Breast epithelium (tissue), 4 donors: ENCODE measurements at regions not wholly inside any gene's neighbourhood (a gene's known extent, or its start where the extent isn't known, plus 50 kb on each side); places are given as distances from the start of the nearest gene placed in this dataset.

Experiments used
- DNase-seq, 2 donors: peaks; one replicate each; pipeline ENCODE4 v3.0.0-alpha.2; 2019; ENCODE audit warnings: low spot score in 2 of 2
- H3K27ac ChIP-seq, 2 donors: fragments of 200-600 bp; sonication (generic) in 1 of 2; one replicate each; pipeline ENCODE4 v1.5.1; 2016 to 2019; ENCODE audit warnings: mild to moderate bottlenecking in 1 of 2
- H3K27me3 ChIP-seq, 2 donors: fragments of 200-600 bp; sonication (generic) in 1 of 2; one replicate each; pipeline versions ENCODE4 v1.5.1 to v1.6.0; 2017 to 2019; ENCODE audit warnings: control low read depth in 1 of 2, mild to moderate bottlenecking in 1 of 2
- H3K36me3 ChIP-seq: fragments of 200-600 bp; one replicate; pipeline ENCODE4 v1.5.1; 2019
- H3K4me1 ChIP-seq, 2 donors: fragments of 200-600 bp; sonication (generic); one replicate each; pipeline ENCODE4 v1.5.1; 2016 to 2019; ENCODE audit warnings: control low read depth in 1 of 2
- H3K4me3 ChIP-seq, 3 donors: fragments of 200-600 bp; sonication (generic); 1 replicate in 2 of 3; 2 replicates in 1 of 3; pipeline ENCODE4 v1.5.1; 2016 to 2019; ENCODE audit warnings: mild to moderate bottlenecking in 3 of 3, moderate library complexity in 2 of 3
- H3K9me3 ChIP-seq, 2 donors: fragments of 200-600 bp; sonication (generic) in 1 of 2; one replicate each; pipeline ENCODE4 v1.5.1; 2016 to 2019; ENCODE audit warnings: control low read depth in 1 of 2
- CTCF ChIP-seq, 3 donors: fragments of 450-650 bp; IDR thresholded peaks; one replicate each; pipeline ENCODE4 v1.5.1; 2016 to 2017; ENCODE audit warnings: antibody characterized with exemption in 3 of 3, mild to moderate bottlenecking in 3 of 3, moderate library complexity in 3 of 3
- POLR2A ChIP-seq: fragments of 450-650 bp; IDR thresholded peaks from one replicate; pipeline ENCODE4 v1.6.1; 2016; ENCODE audit warnings: antibody characterized with exemption, mild to moderate bottlenecking, moderate library complexity
- POLR2AphosphoS5 ChIP-seq, 3 donors: sonication (generic); formaldehyde crosslinking; IDR thresholded peaks; one replicate each; pipeline ENCODE4 v1.6.1; 2017; ENCODE audit warnings: antibody characterized with exemption in 3 of 3
- intact Hi-C: fragments of 100-400 bp; cut with DNase I; formaldehyde crosslinking; loops from one replicate; pipeline ENCODE4 v1.15.1; 2023; ENCODE audit warnings: low total_unique reads

GRCh38 chr3:117252651-117253050 lies 543.1 kb downstream of the TUSC7 start:
- TF ChIP-seq POLR2A (no peak), CTCF (IDR thresholded peaks at IDR 0.05) (no peak), POLR2AphosphoS5 (IDR thresholded peaks at IDR 0.05) (no peak)
- no peak overlapping the region for H3K4me3 ChIP-seq
- H3K27ac ChIP-seq, result no peak overlapping the region
- H3K27me3 ChIP-seq, result no peaks in the 10 kb centered on the region
- H3K4me1 ChIP-seq, result no peaks in the 10 kb centered on the region
- no peak for DNase-seq
- H3K36me3 ChIP-seq, result no peaks in the 10 kb centered on the region
- intact Hi-C loops, result no loop called here
- no peaks in the 10 kb centered on the region for H3K9me3 ChIP-seq

GRCh38 chr3:117253636-117254035 lies 544.1 kb downstream of the TUSC7 start:
- no peak for DNase-seq

GRCh38 chr3:117254985-117255384 lies 545.4 kb downstream of the TUSC7 start:
- Histone ChIP-seq H3K9me3 (no peaks in the 10 kb centered on the region), H3K4me1 (no peaks in the 10 kb centered on the region), H3K27ac (no peak overlapping the region), H3K36me3 (no peaks in the 10 kb centered on the region), H3K4me3 (no peak overlapping the region), H3K27me3 (no peaks in the 10 kb centered on the region)
- no peak for TF ChIP-seq POLR2A
- TF ChIP-seq CTCF (IDR thresholded peaks at IDR 0.05), result no peak
- TF ChIP-seq POLR2AphosphoS5 (IDR thresholded peaks at IDR 0.05), result no peak
- intact Hi-C loops, result no loop called here
- no peak for DNase-seq

More at GRCh38 chr3:117253636-117254035, 544.1 kb downstream of the TUSC7 start:
- H3K27me3 ChIP-seq, result no peaks in the 10 kb centered on the region
- intact Hi-C loops, result no loop called here
- H3K4me1 ChIP-seq, result no peaks in the 10 kb centered on the region
- H3K9me3 ChIP-seq, result no peaks in the 10 kb centered on the region
- no peak overlapping the region for H3K4me3 ChIP-seq
- no peaks in the 10 kb centered on the region for H3K36me3 ChIP-seq
- H3K27ac ChIP-seq, result no peak overlapping the region
- TF ChIP-seq POLR2A (no peak), POLR2AphosphoS5 (IDR thresholded peaks at IDR 0.05) (no peak), CTCF (IDR thresholded peaks at IDR 0.05) (no peak)

GRCh38 chr3:117255736-117256135 lies 546.2 kb downstream of the TUSC7 start:
- no peaks in the 10 kb centered on the region for H3K4me1 ChIP-seq
- no peak overlapping the region for H3K4me3 ChIP-seq
- DNase-seq, result no peak
- no peaks in the 10 kb centered on the region for H3K9me3 ChIP-seq
- H3K36me3 ChIP-seq, result no peaks in the 10 kb centered on the region
- no peak overlapping the region for H3K27ac ChIP-seq
- H3K27me3 ChIP-seq, result no peaks in the 10 kb centered on the region
- intact Hi-C loops, result no loop called here
- TF ChIP-seq CTCF (IDR thresholded peaks at IDR 0.05) (no peak), POLR2A (no peak), POLR2AphosphoS5 (IDR thresholded peaks at IDR 0.05) (no peak)

- Histone ChIP-seq H3K4me3 (no peak overlapping the region), H3K4me1 (no peaks in the 10 kb centered on the region), H3K36me3 (no peaks in the 10 kb centered on the region), H3K27me3 (no peaks in the 10 kb centered on the region), H3K27ac (no peak overlapping the region), H3K9me3 (no peaks in the 10 kb centered on the region)
- TF ChIP-seq CTCF (IDR thresholded peaks at IDR 0.05) (no peak), POLR2A (no peak), POLR2AphosphoS5 (IDR thresholded peaks at IDR 0.05) (no peak)
- intact Hi-C loops, result no loop called here
- DNase-seq, result no peak
These were observed 552.4 kb downstream of the TUSC7 start for GRCh38 chr3:117261983-117262421.
